Natural killer cell (primary cell): ENCODE measurements at regions not wholly inside any gene's neighbourhood (a gene's known extent, or its start where the extent isn't known, plus 50 kb on each side); places are given as distances from the start of the nearest gene placed in this dataset.

Experiments
- ATAC-seq, 3 donors: fragments of 150-1000 bp in 2 of 3; fragments of 200-7000 bp in 1 of 3; cut with Tn5 transposase; 1 replicate in 1 of 3; 2 replicates in 2 of 3; pipeline ENCODE4 v1.10.0; 2021; ENCODE audit warnings: mild to moderate bottlenecking in 2 of 3, moderate library complexity in 2 of 3
- DNase-seq, 2 donors: peaks; one replicate each; pipeline versions ENCODE4 v3.0.0 to v3.0.0-alpha.2; 2013 to 2021; ENCODE audit warnings: mixed read lengths in 1 of 2
- H3K27ac ChIP-seq: one replicate; pipeline ENCODE4 v1.5.1; 2013; ENCODE audit warnings: mild to moderate bottlenecking, low read length
- H3K27me3 ChIP-seq: one replicate; pipeline ENCODE4 v1.6.1; 2013; ENCODE audit warnings: low read length; ENCODE audit not compliant: control insufficient read depth, insufficient read depth
- H3K36me3 ChIP-seq: one replicate; pipeline ENCODE4 v1.6.1; 2013; ENCODE audit warnings: low read length; ENCODE audit not compliant: control insufficient read depth, insufficient read depth
- H3K4me1 ChIP-seq: one replicate; pipeline ENCODE4 v1.6.1; 2013; ENCODE audit warnings: low read length; ENCODE audit not compliant: control insufficient read depth, insufficient read depth
- H3K4me3 ChIP-seq: one replicate; pipeline ENCODE4 v1.5.1; 2013; ENCODE audit warnings: low read length
- H3K9me3 ChIP-seq: one replicate; pipeline ENCODE4 v1.6.1; 2013; ENCODE audit warnings: low read length; ENCODE audit not compliant: control insufficient read depth, insufficient read depth
- H3K27ac Mint-ChIP-seq, 2 donors: one replicate each; pipeline ENCODE4 v1.8.0; 2022; ENCODE audit warnings: mild to moderate bottlenecking in 2 of 2, mixed read lengths in 2 of 2, moderate library complexity in 1 of 2
- H3K27me3 Mint-ChIP-seq, 2 donors: one replicate each; pipeline ENCODE4 v1.8.0; 2022; ENCODE audit warnings: low read depth in 2 of 2, mixed read lengths in 2 of 2
- H3K36me3 Mint-ChIP-seq: one replicate; pipeline ENCODE4 v1.8.0; 2022; ENCODE audit warnings: mixed read lengths
- H3K4me1 Mint-ChIP-seq, 2 donors: one replicate each; pipeline ENCODE4 v1.8.0; 2022; ENCODE audit warnings: mixed read lengths in 2 of 2
- H3K4me3 Mint-ChIP-seq: one replicate; pipeline ENCODE4 v1.8.0; 2022; ENCODE audit warnings: mild to moderate bottlenecking, moderate library complexity, mixed read lengths
- H3K9me3 Mint-ChIP-seq, 2 donors: one replicate each; pipeline ENCODE4 v1.8.0; 2022; ENCODE audit warnings: mixed read lengths in 2 of 2
- CTCF ChIP-seq: fragments of 200-600 bp; IDR thresholded peaks from one replicate; pipeline ENCODE4 v1.8.0; 2022; ENCODE audit warnings: antibody characterized with exemption
- WGBS: methylation state at CpG from one replicate; pipeline ENCODE4 v1.1.7; 2013; ENCODE audit warnings: missing lambda C conversion rate; ENCODE audit not compliant: insufficient coverage; 5-methylcytosine and 5-hydroxymethylcytosine counted together
- intact Hi-C: fragments of 100-400 bp; cut with micrococcal nuclease; formaldehyde crosslinking; loops from one replicate; pipeline ENCODE4 v1.14.2; 2022

GRCh38 chr14:65249471-65250161, 147.3 kb upstream of the MAX start:
- WGBS: 94% methylated on average over 5 of the region's 5 CpGs

GRCh38 chr14:65250162-65250495, 147.8 kb upstream of the MAX start:
- H3K4me1 ChIP-seq: no peaks in the 10 kb centered on the region
- intact Hi-C loops: no loop called here
- ATAC-seq (no peak), DNase-seq (no peak)
- no peaks in the 10 kb centered on the region for H3K27me3 ChIP-seq
- TF ChIP-seq CTCF: no peak
- H3K36me3 ChIP-seq: no peaks in the 10 kb centered on the region
- H3K27ac Mint-ChIP-seq: no peak overlapping the region
- H3K4me3 ChIP-seq: no peak overlapping the region
- 100% methylated on average over 2 of the region's 2 CpGs for WGBS
- no peak overlapping the region for H3K4me3 Mint-ChIP-seq
- no peaks in the 10 kb centered on the region for H3K9me3 Mint-ChIP-seq
- H3K9me3 ChIP-seq: no peaks in the 10 kb centered on the region
- H3K4me1 Mint-ChIP-seq: no peaks in the 10 kb centered on the region
- peaks cover 0 to 5% of the 10 kb centered on the region in 2 donors for H3K27me3 Mint-ChIP-seq
- H3K27ac ChIP-seq: no peak overlapping the region
- no peaks in the 10 kb centered on the region for H3K36me3 Mint-ChIP-seq

More at GRCh38 chr14:65249471-65250161, 147.3 kb upstream of the MAX start:
- DNase-seq (no peak), ATAC-seq (no peak)
- Histone ChIP-seq H3K27me3 (no peaks in the 10 kb centered on the region), H3K27ac (no peak overlapping the region), H3K36me3 (no peaks in the 10 kb centered on the region), H3K9me3 (no peaks in the 10 kb centered on the region), H3K4me1 (no peaks in the 10 kb centered on the region), H3K4me3 (no peak overlapping the region)
- intact Hi-C loops: no loop called here
- Mint-ChIP-seq H3K27me3 (peaks cover 0 to 5% of the 10 kb centered on the region in 2 donors), H3K4me1 (no peaks in the 10 kb centered on the region), H3K9me3 (no peaks in the 10 kb centered on the region), H3K36me3 (no peaks in the 10 kb centered on the region), H3K27ac (no peak overlapping the region), H3K4me3 (no peak overlapping the region)
- TF ChIP-seq CTCF: no peak

- H3K4me3 Mint-ChIP-seq: no peak overlapping the region
- H3K27me3 Mint-ChIP-seq: peaks cover 0 to 5% of the 10 kb centered on the region in 2 donors
- H3K27ac Mint-ChIP-seq: no peak overlapping the region
- no peaks in the 10 kb centered on the region for H3K9me3 ChIP-seq
- DNase-seq (no peak), ATAC-seq (no peak)
- H3K27me3 ChIP-seq: no peaks in the 10 kb centered on the region
- intact Hi-C loops: no loop called here
- H3K36me3 Mint-ChIP-seq: no peaks in the 10 kb centered on the region
- WGBS: 100% methylated on average over 1 of the region's 1 CpG
- H3K9me3 Mint-ChIP-seq: no peaks in the 10 kb centered on the region
- H3K27ac ChIP-seq: no peak overlapping the region
- H3K4me3 ChIP-seq: no peak overlapping the region
- no peaks in the 10 kb centered on the region for H3K36me3 ChIP-seq
- H3K4me1 ChIP-seq: no peaks in the 10 kb centered on the region
- no peak for TF ChIP-seq CTCF
- H3K4me1 Mint-ChIP-seq: no peaks in the 10 kb centered on the region
Observed at GRCh38 chr14:65251213-65251612, 148.9 kb upstream of the MAX start.
